HEK293 (cell line): ENCODE measurements at regions not wholly inside any gene's neighbourhood (a gene's known extent, or its start where the extent isn't known, plus 50 kb on each side); places are given as distances from the start of the nearest gene placed in this dataset.

Experiments
- ZBTB1 ChIP-seq: fragments of 450-650 bp; formaldehyde crosslinking; IDR thresholded peaks from 2 replicates; pipeline ENCODE4 v1.5.1; 2016; ENCODE audit warnings: missing biosample characterization, missing genetic modification characterization
- ZNF664 ChIP-seq: fragments of 450-650 bp; formaldehyde crosslinking; IDR thresholded peaks from 2 replicates; pipeline ENCODE4 v1.5.1; 2016; ENCODE audit warnings: missing biosample characterization, missing genetic modification characterization
- TF ChIP-seq, protein P1 (sequence below): fragments of 450-650 bp; formaldehyde crosslinking; IDR thresholded peaks from 2 replicates; pipeline ENCODE4 v1.5.1; 2016; ENCODE audit warnings: missing biosample characterization, missing genetic modification characterization
- TF ChIP-seq, protein P2 (sequence below): fragments of 450-650 bp; formaldehyde crosslinking; IDR thresholded peaks from 2 replicates; pipeline ENCODE4 v1.5.1; 2016; ENCODE audit warnings: missing biosample characterization, missing genetic modification characterization
- TF ChIP-seq, protein P3 (sequence below): fragments of 450-650 bp; formaldehyde crosslinking; IDR thresholded peaks from 2 replicates; pipeline ENCODE4 v1.5.1; 2016; ENCODE audit warnings: missing biosample characterization, missing genetic modification characterization
- TF ChIP-seq, protein P4 (sequence below): fragments of 450-650 bp; formaldehyde crosslinking; IDR thresholded peaks from 2 replicates; pipeline ENCODE4 v1.5.1; 2016; ENCODE audit warnings: missing biosample characterization, missing genetic modification characterization
- TF ChIP-seq, protein P5 (sequence below): fragments of 450-650 bp; formaldehyde crosslinking; IDR thresholded peaks from 2 replicates; pipeline ENCODE4 v1.5.1; 2016; ENCODE audit warnings: missing biosample characterization, missing genetic modification characterization

DNA sequence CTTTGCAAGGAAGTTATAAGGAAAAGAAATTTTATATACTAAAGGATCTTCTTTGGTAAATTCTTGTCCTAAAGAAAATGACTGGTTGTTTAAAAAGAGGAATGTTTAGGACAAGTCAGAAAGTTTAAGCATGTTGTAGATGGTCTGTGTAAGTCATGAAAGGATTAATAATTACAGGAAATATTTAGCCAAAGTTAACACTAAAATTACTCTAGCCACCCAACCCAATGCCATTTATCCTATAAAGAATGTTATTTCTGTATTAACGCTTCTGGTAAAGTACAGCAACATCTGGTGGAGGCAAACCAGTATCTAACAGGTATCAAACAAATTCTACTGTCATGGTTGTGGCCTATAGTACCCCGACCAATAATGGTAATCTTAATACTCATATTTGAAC lies 546.9 kb upstream of the PKDCC start:
- TF ChIP-seq, protein P1, sequence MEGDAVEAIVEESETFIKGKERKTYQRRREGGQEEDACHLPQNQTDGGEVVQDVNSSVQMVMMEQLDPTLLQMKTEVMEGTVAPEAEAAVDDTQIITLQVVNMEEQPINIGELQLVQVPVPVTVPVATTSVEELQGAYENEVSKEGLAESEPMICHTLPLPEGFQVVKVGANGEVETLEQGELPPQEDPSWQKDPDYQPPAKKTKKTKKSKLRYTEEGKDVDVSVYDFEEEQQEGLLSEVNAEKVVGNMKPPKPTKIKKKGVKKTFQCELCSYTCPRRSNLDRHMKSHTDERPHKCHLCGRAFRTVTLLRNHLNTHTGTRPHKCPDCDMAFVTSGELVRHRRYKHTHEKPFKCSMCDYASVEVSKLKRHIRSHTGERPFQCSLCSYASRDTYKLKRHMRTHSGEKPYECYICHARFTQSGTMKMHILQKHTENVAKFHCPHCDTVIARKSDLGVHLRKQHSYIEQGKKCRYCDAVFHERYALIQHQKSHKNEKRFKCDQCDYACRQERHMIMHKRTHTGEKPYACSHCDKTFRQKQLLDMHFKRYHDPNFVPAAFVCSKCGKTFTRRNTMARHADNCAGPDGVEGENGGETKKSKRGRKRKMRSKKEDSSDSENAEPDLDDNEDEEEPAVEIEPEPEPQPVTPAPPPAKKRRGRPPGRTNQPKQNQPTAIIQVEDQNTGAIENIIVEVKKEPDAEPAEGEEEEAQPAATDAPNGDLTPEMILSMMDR (tag by site-specific recombination), result no peak
- TF ChIP-seq, protein P2, sequence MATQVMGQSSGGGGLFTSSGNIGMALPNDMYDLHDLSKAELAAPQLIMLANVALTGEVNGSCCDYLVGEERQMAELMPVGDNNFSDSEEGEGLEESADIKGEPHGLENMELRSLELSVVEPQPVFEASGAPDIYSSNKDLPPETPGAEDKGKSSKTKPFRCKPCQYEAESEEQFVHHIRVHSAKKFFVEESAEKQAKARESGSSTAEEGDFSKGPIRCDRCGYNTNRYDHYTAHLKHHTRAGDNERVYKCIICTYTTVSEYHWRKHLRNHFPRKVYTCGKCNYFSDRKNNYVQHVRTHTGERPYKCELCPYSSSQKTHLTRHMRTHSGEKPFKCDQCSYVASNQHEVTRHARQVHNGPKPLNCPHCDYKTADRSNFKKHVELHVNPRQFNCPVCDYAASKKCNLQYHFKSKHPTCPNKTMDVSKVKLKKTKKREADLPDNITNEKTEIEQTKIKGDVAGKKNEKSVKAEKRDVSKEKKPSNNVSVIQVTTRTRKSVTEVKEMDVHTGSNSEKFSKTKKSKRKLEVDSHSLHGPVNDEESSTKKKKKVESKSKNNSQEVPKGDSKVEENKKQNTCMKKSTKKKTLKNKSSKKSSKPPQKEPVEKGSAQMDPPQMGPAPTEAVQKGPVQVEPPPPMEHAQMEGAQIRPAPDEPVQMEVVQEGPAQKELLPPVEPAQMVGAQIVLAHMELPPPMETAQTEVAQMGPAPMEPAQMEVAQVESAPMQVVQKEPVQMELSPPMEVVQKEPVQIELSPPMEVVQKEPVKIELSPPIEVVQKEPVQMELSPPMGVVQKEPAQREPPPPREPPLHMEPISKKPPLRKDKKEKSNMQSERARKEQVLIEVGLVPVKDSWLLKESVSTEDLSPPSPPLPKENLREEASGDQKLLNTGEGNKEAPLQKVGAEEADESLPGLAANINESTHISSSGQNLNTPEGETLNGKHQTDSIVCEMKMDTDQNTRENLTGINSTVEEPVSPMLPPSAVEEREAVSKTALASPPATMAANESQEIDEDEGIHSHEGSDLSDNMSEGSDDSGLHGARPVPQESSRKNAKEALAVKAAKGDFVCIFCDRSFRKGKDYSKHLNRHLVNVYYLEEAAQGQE (tag by site-specific recombination), result no peak
- TF ChIP-seq ZBTB1 (tag by site-specific recombination), result no peak
- TF ChIP-seq, protein P3, sequence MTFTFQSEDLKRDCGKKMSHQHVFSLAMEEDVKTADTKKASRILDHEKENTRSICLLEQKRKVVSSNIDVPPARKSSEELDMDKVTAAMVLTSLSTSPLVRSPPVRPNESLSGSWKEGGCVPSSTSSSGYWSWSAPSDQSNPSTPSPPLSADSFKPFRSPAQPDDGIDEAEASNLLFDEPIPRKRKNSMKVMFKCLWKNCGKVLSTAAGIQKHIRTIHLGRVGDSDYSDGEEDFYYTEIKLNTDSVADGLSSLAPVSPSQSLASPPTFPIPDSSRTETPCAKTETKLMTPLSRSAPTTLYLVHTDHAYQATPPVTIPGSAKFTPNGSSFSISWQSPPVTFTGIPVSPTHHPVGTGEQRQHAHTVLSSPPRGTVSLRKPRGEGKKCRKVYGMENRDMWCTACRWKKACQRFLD (tag by site-specific recombination), result no peak
- TF ChIP-seq, protein P4, sequence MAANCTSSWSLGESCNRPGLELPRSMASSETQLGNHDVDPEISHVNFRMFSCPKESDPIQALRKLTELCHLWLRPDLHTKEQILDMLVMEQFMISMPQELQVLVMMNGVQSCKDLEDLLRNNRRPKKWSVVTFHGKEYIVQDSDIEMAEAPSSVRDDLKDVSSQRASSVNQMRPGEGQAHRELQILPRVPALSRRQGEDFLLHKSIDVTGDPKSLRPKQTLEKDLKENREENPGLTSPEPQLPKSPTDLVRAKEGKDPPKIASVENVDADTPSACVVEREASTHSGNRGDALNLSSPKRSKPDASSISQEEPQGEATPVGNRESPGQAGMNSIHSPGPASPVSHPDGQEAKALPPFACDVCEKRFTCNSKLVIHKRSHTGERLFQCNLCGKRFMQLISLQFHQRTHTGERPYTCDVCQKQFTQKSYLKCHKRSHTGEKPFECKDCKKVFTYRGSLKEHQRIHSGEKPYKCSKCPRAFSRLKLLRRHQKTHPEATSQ (tag by site-specific recombination), result no peak
- TF ChIP-seq, protein P5, sequence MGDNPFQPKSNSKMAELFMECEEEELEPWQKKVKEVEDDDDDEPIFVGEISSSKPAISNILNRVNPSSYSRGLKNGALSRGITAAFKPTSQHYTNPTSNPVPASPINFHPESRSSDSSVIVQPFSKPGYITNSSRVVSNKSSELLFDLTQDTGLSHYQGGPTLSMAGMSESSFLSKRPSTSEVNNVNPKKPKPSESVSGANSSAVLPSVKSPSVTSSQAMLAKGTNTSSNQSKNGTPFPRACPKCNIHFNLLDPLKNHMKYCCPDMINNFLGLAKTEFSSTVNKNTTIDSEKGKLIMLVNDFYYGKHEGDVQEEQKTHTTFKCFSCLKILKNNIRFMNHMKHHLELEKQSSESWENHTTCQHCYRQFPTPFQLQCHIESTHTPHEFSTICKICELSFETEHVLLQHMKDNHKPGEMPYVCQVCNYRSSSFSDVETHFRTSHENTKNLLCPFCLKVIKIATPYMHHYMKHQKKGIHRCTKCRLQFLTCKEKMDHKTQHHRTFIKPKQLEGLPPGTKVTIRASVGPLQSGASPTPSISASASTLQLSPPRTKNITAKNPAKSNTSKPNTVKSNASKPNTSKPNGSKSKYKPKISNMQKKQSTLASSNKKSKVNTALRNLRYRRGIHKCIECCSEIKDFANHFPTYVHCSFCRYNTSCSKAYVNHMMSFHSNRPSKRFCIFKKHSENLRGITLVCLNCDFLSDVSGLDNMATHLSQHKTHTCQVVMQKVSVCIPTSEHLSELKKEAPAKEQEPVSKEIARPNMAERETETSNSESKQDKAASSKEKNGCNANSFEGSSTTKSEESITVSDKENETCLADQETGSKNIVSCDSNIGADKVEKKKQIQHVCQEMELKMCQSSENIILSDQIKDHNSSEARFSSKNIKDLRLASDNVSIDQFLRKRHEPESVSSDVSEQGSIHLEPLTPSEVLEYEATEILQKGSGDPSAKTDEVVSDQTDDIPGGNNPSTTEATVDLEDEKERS, result no peak
- no peak for TF ChIP-seq ZNF664
